ENCODE measurements at regions not wholly inside any gene's neighbourhood (a gene's known extent, or its start where the extent isn't known, plus 50 kb on each side); places are given as distances from the start of the nearest gene placed in this dataset.

DNA sequence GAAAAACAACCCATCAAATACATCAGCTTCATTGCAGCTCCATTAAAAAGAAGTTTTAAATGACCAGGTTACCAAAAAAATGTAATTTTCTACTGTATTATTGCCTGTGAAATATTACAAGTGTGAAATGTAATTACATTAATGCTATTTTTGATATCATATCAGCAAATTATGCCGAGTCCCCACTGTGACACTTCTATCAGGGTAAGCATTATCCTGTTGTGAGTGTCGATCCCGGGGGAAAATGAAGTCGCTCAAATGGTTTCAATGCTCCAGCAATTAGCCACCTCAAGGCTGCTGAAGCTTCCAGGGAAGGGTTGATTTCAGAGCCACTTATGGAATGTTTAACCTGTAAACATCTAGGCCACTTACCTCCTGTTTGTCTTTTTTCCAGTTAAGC lies 70.4 kb downstream of the RCN1 start:
- no peaks in the 10 kb centered on the region for H3K4me1 ChIP-seq
- WGBS, 2 donors, result 62 to 64% methylated on average over 4 of the region's 4 CpGs
- TF ChIP-seq POLR2A (IDR thresholded peaks at IDR 0.05), result no peak
- no peak overlapping the region for H3K4me3 ChIP-seq
- H3K9me3 ChIP-seq, result no peaks in the 10 kb centered on the region
- intact Hi-C loops (cut with DNase I), result no loop called here
- DNase-seq, result no peak
- H3K36me3 ChIP-seq, result no peaks in the 10 kb centered on the region
- peaks cover 0 to 27% (median 0%) of the 10 kb centered on the region in 4 donors for H3K27me3 ChIP-seq
- H3K27ac ChIP-seq, result no peak overlapping the region

DNA sequence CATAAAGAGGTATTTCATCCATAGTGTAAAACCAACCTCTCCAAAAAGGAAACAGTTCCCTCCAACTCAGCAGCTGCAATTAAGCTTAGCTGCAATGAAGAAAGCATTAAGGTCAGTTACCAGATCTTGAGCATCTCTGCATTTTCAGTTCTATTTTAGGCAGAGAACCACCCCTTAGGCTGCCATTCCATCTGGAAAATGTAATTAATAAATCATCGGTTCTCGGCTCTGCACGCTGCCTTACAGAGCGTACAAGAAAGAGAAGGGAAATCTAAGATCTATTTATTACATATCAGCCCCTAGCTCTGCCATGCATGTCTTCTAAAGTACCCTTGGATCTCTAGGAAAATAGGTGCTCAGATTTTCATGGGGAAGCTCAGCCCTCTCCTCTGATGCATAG lies 71.5 kb downstream of the RCN1 start:
- no peaks in the 10 kb centered on the region for H3K9me3 ChIP-seq
- H3K27ac ChIP-seq, result no peak overlapping the region
- no peak for TF ChIP-seq POLR2A (IDR thresholded peaks at IDR 0.05)
- TF ChIP-seq, protein P1, sequence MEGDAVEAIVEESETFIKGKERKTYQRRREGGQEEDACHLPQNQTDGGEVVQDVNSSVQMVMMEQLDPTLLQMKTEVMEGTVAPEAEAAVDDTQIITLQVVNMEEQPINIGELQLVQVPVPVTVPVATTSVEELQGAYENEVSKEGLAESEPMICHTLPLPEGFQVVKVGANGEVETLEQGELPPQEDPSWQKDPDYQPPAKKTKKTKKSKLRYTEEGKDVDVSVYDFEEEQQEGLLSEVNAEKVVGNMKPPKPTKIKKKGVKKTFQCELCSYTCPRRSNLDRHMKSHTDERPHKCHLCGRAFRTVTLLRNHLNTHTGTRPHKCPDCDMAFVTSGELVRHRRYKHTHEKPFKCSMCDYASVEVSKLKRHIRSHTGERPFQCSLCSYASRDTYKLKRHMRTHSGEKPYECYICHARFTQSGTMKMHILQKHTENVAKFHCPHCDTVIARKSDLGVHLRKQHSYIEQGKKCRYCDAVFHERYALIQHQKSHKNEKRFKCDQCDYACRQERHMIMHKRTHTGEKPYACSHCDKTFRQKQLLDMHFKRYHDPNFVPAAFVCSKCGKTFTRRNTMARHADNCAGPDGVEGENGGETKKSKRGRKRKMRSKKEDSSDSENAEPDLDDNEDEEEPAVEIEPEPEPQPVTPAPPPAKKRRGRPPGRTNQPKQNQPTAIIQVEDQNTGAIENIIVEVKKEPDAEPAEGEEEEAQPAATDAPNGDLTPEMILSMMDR (IDR thresholded peaks at IDR 0.05), result no peak
- H3K4me3 ChIP-seq, result no peak overlapping the region
- no peak for DNase-seq
- 57 to 77% methylated on average over 4 of the region's 4 CpGs for WGBS, 2 donors
- no peaks in the 10 kb centered on the region for H3K36me3 ChIP-seq
- H3K4me1 ChIP-seq, result no peaks in the 10 kb centered on the region
- intact Hi-C loops (cut with DNase I), result no loop called here
- peaks cover 0 to 27% (median 0%) of the 10 kb centered on the region in 4 donors for H3K27me3 ChIP-seq

DNA sequence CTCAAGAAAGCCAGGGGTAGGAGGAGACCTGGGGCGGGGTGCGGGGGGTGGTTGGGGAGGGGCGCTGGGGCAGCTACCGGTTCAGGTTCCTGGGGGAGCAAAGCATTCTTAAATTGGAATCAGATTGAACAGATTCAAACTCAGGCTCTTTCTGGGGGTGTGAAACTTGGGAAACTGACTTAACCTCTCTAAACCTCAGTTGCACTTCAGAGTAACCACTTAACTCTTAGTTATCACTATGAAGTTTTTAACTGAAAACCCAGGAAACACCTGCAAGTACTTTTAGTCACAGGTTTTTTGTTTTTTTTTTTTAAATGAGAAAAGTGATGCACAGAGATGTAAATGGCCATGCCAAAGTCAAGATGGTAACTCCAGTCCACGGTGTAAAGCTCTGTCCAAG lies 72.0 kb downstream of the RCN1 start:
- Histone ChIP-seq H3K36me3 (no peaks in the 10 kb centered on the region), H3K27me3 (peaks cover 0 to 26% (median 0%) of the 10 kb centered on the region in 4 donors)
- WGBS, 2 donors, result 64 to 73% methylated on average over 3 to 5 of the region's 5 CpGs

DNA sequence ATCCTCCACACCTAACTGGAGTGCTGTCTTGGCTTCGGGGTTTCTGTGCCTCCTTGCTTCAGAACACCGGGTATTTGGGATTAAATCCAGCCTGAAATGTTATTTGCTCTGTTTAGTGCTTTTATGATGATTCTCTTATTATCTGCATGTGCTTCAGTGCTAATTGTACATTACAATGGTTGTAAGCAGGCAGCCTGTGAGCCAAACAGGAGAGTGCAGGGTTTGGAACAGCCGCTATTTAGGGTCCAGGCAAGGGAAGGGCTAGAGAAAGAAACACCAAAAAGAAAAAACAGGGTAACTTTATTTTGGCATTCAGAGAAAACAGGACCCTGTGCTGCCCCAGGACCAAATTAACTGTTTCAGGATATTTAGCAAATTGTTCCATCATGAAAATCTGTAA lies 72.7 kb downstream of the RCN1 start:
- intact Hi-C loops (cut with DNase I), result no loop called here
- Histone ChIP-seq H3K27ac (no peak overlapping the region), H3K4me3 (no peak overlapping the region), H3K36me3 (no peaks in the 10 kb centered on the region), H3K4me1 (no peaks in the 10 kb centered on the region), H3K9me3 (no peaks in the 10 kb centered on the region), H3K27me3 (peaks cover 0 to 20% (median 0%) of the 10 kb centered on the region in 4 donors)
- no peak for DNase-seq
- 54 to 64% methylated on average over 3 of the region's 3 CpGs for WGBS, 2 donors
- TF ChIP-seq, protein P1 (IDR thresholded peaks at IDR 0.05), result no peak
- no peak for TF ChIP-seq POLR2A (IDR thresholded peaks at IDR 0.05)

More for the DNA sequence above, 72.0 kb downstream of the RCN1 start:
- H3K4me3 ChIP-seq, result no peak overlapping the region
- no peaks in the 10 kb centered on the region for H3K4me1 ChIP-seq
- no peak for DNase-seq
- no peak for TF ChIP-seq POLR2A (IDR thresholded peaks at IDR 0.05)
- TF ChIP-seq, protein P1 (IDR thresholded peaks at IDR 0.05), result no peak
- intact Hi-C loops (cut with DNase I), result no loop called here
- no peaks in the 10 kb centered on the region for H3K9me3 ChIP-seq
- no peak overlapping the region for H3K27ac ChIP-seq

DNA sequence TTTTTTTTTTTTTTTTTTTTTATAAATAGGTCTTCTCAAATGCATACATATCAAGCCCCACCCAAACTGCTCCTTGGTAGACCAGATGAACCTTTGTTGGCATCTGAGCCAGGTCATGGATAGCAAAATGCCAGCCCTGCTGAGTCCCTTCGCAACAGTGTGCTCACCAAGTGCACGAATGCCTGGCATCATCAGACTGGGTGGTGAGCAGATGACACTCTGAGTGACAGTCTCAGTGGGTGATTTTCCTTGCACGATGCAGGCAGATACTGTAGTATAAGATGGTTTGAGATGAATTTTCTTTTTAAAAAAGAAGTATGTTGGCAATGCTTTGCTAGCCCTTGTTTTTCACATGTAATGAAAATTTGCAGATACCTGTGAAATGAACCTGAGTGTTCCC lies 74.0 kb downstream of the RCN1 start:
- TF ChIP-seq POLR2A (IDR thresholded peaks at IDR 0.05), result no peak
- TF ChIP-seq, protein P1 (IDR thresholded peaks at IDR 0.05), result no peak
- Histone ChIP-seq H3K9me3 (no peaks in the 10 kb centered on the region), H3K4me1 (no peaks in the 10 kb centered on the region), H3K4me3 (no peak overlapping the region), H3K27ac (no peak overlapping the region), H3K27me3 (peaks cover 0 to 14% (median 0%) of the 10 kb centered on the region in 4 donors), H3K36me3 (no peaks in the 10 kb centered on the region)
- intact Hi-C loops (cut with DNase I), result no loop called here
- 90 to 95% methylated on average over 2 to 3 of the region's 3 CpGs for WGBS, 2 donors
- DNase-seq, result no peak

DNA sequence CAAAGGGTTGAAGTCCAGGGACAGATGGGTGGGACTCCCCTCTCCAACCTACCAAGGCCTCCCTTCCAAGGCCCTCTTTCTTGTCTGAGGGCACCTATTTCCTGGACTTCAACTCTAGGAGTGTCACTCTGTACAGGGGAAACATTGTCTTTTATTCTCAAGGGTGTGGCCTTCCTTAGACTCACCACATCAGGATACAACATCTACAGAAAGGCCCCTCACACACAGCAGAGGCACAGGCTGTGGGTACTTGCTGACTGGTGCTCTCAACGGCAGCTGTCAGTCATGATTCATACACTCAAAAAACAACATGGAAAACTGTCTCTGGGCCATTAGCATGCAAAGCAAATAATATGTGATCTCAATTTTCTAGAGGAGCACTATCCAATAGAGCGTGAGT lies 78.0 kb downstream of the RCN1 start:
- H3K9me3 ChIP-seq, result no peaks in the 10 kb centered on the region
- no peak overlapping the region for H3K4me3 ChIP-seq
- H3K27ac ChIP-seq, result no peak overlapping the region
- no peak for DNase-seq
- 86 to 90% methylated on average over 2 of the region's 2 CpGs for WGBS, 2 donors
- TF ChIP-seq, protein P1 (IDR thresholded peaks at IDR 0.05), result no peak
- TF ChIP-seq POLR2A (IDR thresholded peaks at IDR 0.05), result no peak
- no peaks in the 10 kb centered on the region for H3K36me3 ChIP-seq
- peaks cover 0 to 11% (median 0%) of the 10 kb centered on the region in 3 donors for H3K4me1 ChIP-seq
- intact Hi-C loops (cut with DNase I), result no loop called here
- peaks cover 0 to 12% (median 0%) of the 10 kb centered on the region in 4 donors for H3K27me3 ChIP-seq
